ENCODE measurements at regions not wholly inside any gene's neighbourhood (a gene's known extent, or its start where the extent isn't known, plus 50 kb on each side); places are given as distances from the start of the nearest gene placed in this dataset.
"Not testable (repeated sequence)": the region's sequence is repeated elsewhere in the genome, so short reads cannot be mapped to it uniquely, and the experiment has no call there.

GRCh38 chrX:104411800-104412199 lies 154.2 kb upstream of the IL1RAPL2 start:
- H3K36me3 ChIP-seq (ENCODE audit: control insufficient read depth, insufficient read depth, low read length), result no peaks in the 10 kb centered on the region

GRCh38 chrX:104400387-104400786 lies 145.7 kb upstream of the ESX1 start:
- Histone ChIP-seq H3K4me1 (ENCODE audit: control insufficient read depth, insufficient read depth, low read length, poor library complexity, severe bottlenecking) (no peaks in the 10 kb centered on the region), H3K27me3 (replicated peaks; ENCODE audit: control insufficient read depth, insufficient read depth, low read length, poor library complexity, severe bottlenecking) (no peaks in the 10 kb centered on the region)

More at GRCh38 chrX:104411800-104412199, 154.2 kb upstream of the IL1RAPL2 start:
- H3K4me3 ChIP-seq (ENCODE audit: insufficient read depth, low read depth, low read length, poor library complexity, severe bottlenecking), result no peak overlapping the region
- no peak overlapping the region for H3K27ac ChIP-seq (ENCODE audit: insufficient read depth, low read length, poor library complexity, severe bottlenecking)
- H3K4me1 ChIP-seq (ENCODE audit: control insufficient read depth, insufficient read depth, low read length, poor library complexity, severe bottlenecking), result no peaks in the 10 kb centered on the region
- no peaks in the 10 kb centered on the region for H3K9me3 ChIP-seq (ENCODE audit: control insufficient read depth, low read length)
- H3K27me3 ChIP-seq (replicated peaks; ENCODE audit: control insufficient read depth, insufficient read depth, low read length, poor library complexity, severe bottlenecking), result peaks cover 6% of the 10 kb centered on the region
- no peak for DNase-seq

GRCh38 chrX:104392350-104392749 lies 137.6 kb upstream of the ESX1 start:
- Histone ChIP-seq H3K27me3 (replicated peaks; ENCODE audit: control insufficient read depth, insufficient read depth, low read length, poor library complexity, severe bottlenecking) (no peaks in the 10 kb centered on the region), H3K27ac (ENCODE audit: insufficient read depth, low read length, poor library complexity, severe bottlenecking) (no peak overlapping the region), H3K4me1 (ENCODE audit: control insufficient read depth, insufficient read depth, low read length, poor library complexity, severe bottlenecking) (no peaks in the 10 kb centered on the region), H3K4me3 (ENCODE audit: insufficient read depth, low read depth, low read length, poor library complexity, severe bottlenecking) (no peak overlapping the region), H3K36me3 (ENCODE audit: control insufficient read depth, insufficient read depth, low read length) (no peaks in the 10 kb centered on the region), H3K9me3 (ENCODE audit: control insufficient read depth, low read length) (no peaks in the 10 kb centered on the region)
- no peak for DNase-seq

More at GRCh38 chrX:104400387-104400786, 145.7 kb upstream of the ESX1 start:
- H3K36me3 ChIP-seq (ENCODE audit: control insufficient read depth, insufficient read depth, low read length), result no peaks in the 10 kb centered on the region
- no peak for DNase-seq
- H3K9me3 ChIP-seq (ENCODE audit: control insufficient read depth, low read length), result no peaks in the 10 kb centered on the region
- H3K27ac ChIP-seq (ENCODE audit: insufficient read depth, low read length, poor library complexity, severe bottlenecking), result no peak overlapping the region
- H3K4me3 ChIP-seq (ENCODE audit: insufficient read depth, low read depth, low read length, poor library complexity, severe bottlenecking), result no peak overlapping the region

- no peaks in the 10 kb centered on the region for H3K27me3 ChIP-seq (replicated peaks; ENCODE audit: control insufficient read depth, insufficient read depth, low read length, poor library complexity, severe bottlenecking)
- no peaks in the 10 kb centered on the region for H3K36me3 ChIP-seq (ENCODE audit: control insufficient read depth, insufficient read depth, low read length)
- no peaks in the 10 kb centered on the region for H3K9me3 ChIP-seq (ENCODE audit: control insufficient read depth, low read length)
- H3K4me3 ChIP-seq (ENCODE audit: insufficient read depth, low read depth, low read length, poor library complexity, severe bottlenecking), result no peak overlapping the region
- no peak for DNase-seq
- H3K27ac ChIP-seq (ENCODE audit: insufficient read depth, low read length, poor library complexity, severe bottlenecking), result no peak overlapping the region
- no peaks in the 10 kb centered on the region for H3K4me1 ChIP-seq (ENCODE audit: control insufficient read depth, insufficient read depth, low read length, poor library complexity, severe bottlenecking)
These were observed 137.2 kb upstream of the ESX1 start for GRCh38 chrX:104391906-104392305.

- no peaks in the 10 kb centered on the region for H3K9me3 ChIP-seq (ENCODE audit: control insufficient read depth, low read length)
- DNase-seq, result no peak
- no peaks in the 10 kb centered on the region for H3K27me3 ChIP-seq (replicated peaks; ENCODE audit: control insufficient read depth, insufficient read depth, low read length, poor library complexity, severe bottlenecking)
- H3K4me3 ChIP-seq (ENCODE audit: insufficient read depth, low read depth, low read length, poor library complexity, severe bottlenecking), result no peak overlapping the region
- H3K4me1 ChIP-seq (ENCODE audit: control insufficient read depth, insufficient read depth, low read length, poor library complexity, severe bottlenecking), result no peaks in the 10 kb centered on the region
- H3K36me3 ChIP-seq (ENCODE audit: control insufficient read depth, insufficient read depth, low read length), result no peaks in the 10 kb centered on the region
- H3K27ac ChIP-seq (ENCODE audit: insufficient read depth, low read length, poor library complexity, severe bottlenecking), result no peak overlapping the region
These were observed 122.2 kb upstream of the ESX1 start for GRCh38 chrX:104376937-104377336.

GRCh38 chrX:104372547-104372946 lies 117.8 kb upstream of the ESX1 start:
- Histone ChIP-seq H3K9me3 (ENCODE audit: control insufficient read depth, low read length) (no peaks in the 10 kb centered on the region), H3K27me3 (replicated peaks; ENCODE audit: control insufficient read depth, insufficient read depth, low read length, poor library complexity, severe bottlenecking) (no peaks in the 10 kb centered on the region), H3K27ac (ENCODE audit: insufficient read depth, low read length, poor library complexity, severe bottlenecking) (no peak overlapping the region), H3K4me1 (ENCODE audit: control insufficient read depth, insufficient read depth, low read length, poor library complexity, severe bottlenecking) (no peaks in the 10 kb centered on the region), H3K36me3 (ENCODE audit: control insufficient read depth, insufficient read depth, low read length) (no peaks in the 10 kb centered on the region), H3K4me3 (ENCODE audit: insufficient read depth, low read depth, low read length, poor library complexity, severe bottlenecking) (no peak overlapping the region)
- no peak for DNase-seq

GRCh38 chrX:104370089-104370488 lies 115.4 kb upstream of the ESX1 start:
- H3K27ac ChIP-seq (ENCODE audit: insufficient read depth, low read length, poor library complexity, severe bottlenecking), result no peak overlapping the region
- no peaks in the 10 kb centered on the region for H3K9me3 ChIP-seq (ENCODE audit: control insufficient read depth, low read length)
- no peaks in the 10 kb centered on the region for H3K27me3 ChIP-seq (replicated peaks; ENCODE audit: control insufficient read depth, insufficient read depth, low read length, poor library complexity, severe bottlenecking)
- no peak overlapping the region for H3K4me3 ChIP-seq (ENCODE audit: insufficient read depth, low read depth, low read length, poor library complexity, severe bottlenecking)
- no peak for DNase-seq
- H3K4me1 ChIP-seq (ENCODE audit: control insufficient read depth, insufficient read depth, low read length, poor library complexity, severe bottlenecking), result no peaks in the 10 kb centered on the region
- H3K36me3 ChIP-seq (ENCODE audit: control insufficient read depth, insufficient read depth, low read length), result no peaks in the 10 kb centered on the region

- H3K27me3 ChIP-seq (replicated peaks; ENCODE audit: control insufficient read depth, insufficient read depth, low read length, poor library complexity, severe bottlenecking); H3K9me3 ChIP-seq (ENCODE audit: control insufficient read depth, low read length); DNase-seq; H3K4me3 ChIP-seq (ENCODE audit: insufficient read depth, low read depth, low read length, poor library complexity, severe bottlenecking); H3K27ac ChIP-seq (ENCODE audit: insufficient read depth, low read length, poor library complexity, severe bottlenecking); H3K4me1 ChIP-seq (ENCODE audit: control insufficient read depth, insufficient read depth, low read length, poor library complexity, severe bottlenecking); H3K36me3 ChIP-seq (ENCODE audit: control insufficient read depth, insufficient read depth, low read length): not testable (repeated sequence)
These were observed 106.0 kb upstream of the ESX1 start for GRCh38 chrX:104360774-104361173.

GRCh38 chrX:104359124-104359523 lies 104.4 kb upstream of the ESX1 start:
- H3K27me3 ChIP-seq (replicated peaks; ENCODE audit: control insufficient read depth, insufficient read depth, low read length, poor library complexity, severe bottlenecking), result no peaks in the 10 kb centered on the region
- H3K4me3 ChIP-seq (ENCODE audit: insufficient read depth, low read depth, low read length, poor library complexity, severe bottlenecking), result no peak overlapping the region
- no peak overlapping the region for H3K27ac ChIP-seq (ENCODE audit: insufficient read depth, low read length, poor library complexity, severe bottlenecking)
- H3K4me1 ChIP-seq (ENCODE audit: control insufficient read depth, insufficient read depth, low read length, poor library complexity, severe bottlenecking), result no peaks in the 10 kb centered on the region
- H3K9me3 ChIP-seq (ENCODE audit: control insufficient read depth, low read length), result no peaks in the 10 kb centered on the region
- no peak for DNase-seq
- H3K36me3 ChIP-seq (ENCODE audit: control insufficient read depth, insufficient read depth, low read length), result no peaks in the 10 kb centered on the region

GRCh38 chrX:104351173-104351769 lies 96.5 kb upstream of the ESX1 start:
- Histone ChIP-seq H3K36me3 (ENCODE audit: control insufficient read depth, insufficient read depth, low read length) (no peaks in the 10 kb centered on the region), H3K27me3 (replicated peaks; ENCODE audit: control insufficient read depth, insufficient read depth, low read length, poor library complexity, severe bottlenecking) (no peaks in the 10 kb centered on the region), H3K4me3 (ENCODE audit: insufficient read depth, low read depth, low read length, poor library complexity, severe bottlenecking) (no peak overlapping the region), H3K9me3 (ENCODE audit: control insufficient read depth, low read length) (no peaks in the 10 kb centered on the region), H3K27ac (ENCODE audit: insufficient read depth, low read length, poor library complexity, severe bottlenecking) (no peak overlapping the region), H3K4me1 (ENCODE audit: control insufficient read depth, insufficient read depth, low read length, poor library complexity, severe bottlenecking) (no peaks in the 10 kb centered on the region)
- DNase-seq, result no peak

All from effector memory CD4-positive, alpha-beta T cell (primary cell).